BE2C (cell line): ENCODE measurements at regions not wholly inside any gene's neighbourhood (a gene's known extent, or its start where the extent isn't known, plus 50 kb on each side); places are given as distances from the start of the nearest gene placed in this dataset.
"Not testable (repeated sequence)": the region's sequence is repeated elsewhere in the genome, so short reads cannot be mapped to it uniquely, and the experiment has no call there.

Experiments
- DNase-seq: peaks from one replicate; pipeline ENCODE4 v3.0.0-alpha.2; 2020
- H3K27me3 ChIP-seq: fragments of 250-450 bp; sonication (Bioruptor Pico); 2 replicates; pipeline ENCODE4 v1.5.1; 2020; ENCODE audit warnings: mild to moderate bottlenecking
- H3K36me3 ChIP-seq: fragments of 250-450 bp; sonication (Bioruptor Pico); 2 replicates; pipeline ENCODE4 v1.5.1; 2020; ENCODE audit warnings: mild to moderate bottlenecking
- H3K4me1 ChIP-seq: fragments of 250-450 bp; sonication (Bioruptor Pico); 2 replicates; pipeline ENCODE4 v1.5.1; 2020
- H3K4me3 ChIP-seq: 2 replicates; pipeline ENCODE4 v1.5.1; 2011; ENCODE audit warnings: low read depth, low read length
- H3K9me3 ChIP-seq: fragments of 250-450 bp; sonication (Bioruptor Pico); 2 replicates; pipeline ENCODE4 v1.5.1; 2020
- TF ChIP-seq, protein P1 (sequence below): IDR thresholded peaks from 2 replicates; pipeline ENCODE4 v1.5.1; 2012; ENCODE audit warnings: mild to moderate bottlenecking, low read depth, low read length

DNA sequence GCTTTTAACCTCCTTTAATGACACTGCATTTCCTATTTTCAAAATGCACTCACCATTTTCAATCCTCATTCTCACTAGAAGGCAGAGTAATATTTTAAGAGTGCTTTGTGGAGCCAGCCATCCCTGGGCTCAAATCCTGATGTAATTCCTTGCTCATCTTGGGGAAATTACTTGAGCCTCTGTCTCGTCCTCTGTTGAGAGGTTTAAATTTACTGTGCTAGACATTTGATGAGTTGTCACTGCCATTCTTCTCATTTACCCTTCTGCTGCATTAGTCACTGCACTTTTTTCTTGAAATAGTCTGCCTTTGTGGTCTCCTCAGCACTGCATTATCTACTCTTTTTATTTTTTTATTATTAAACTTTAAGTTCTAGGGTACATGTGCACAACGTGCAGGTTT, 150.0 kb upstream of the HDDC2 start:
- Histone ChIP-seq H3K36me3 (no peaks in the 10 kb centered on the region), H3K4me3 (no peak overlapping the region), H3K27me3 (no peaks in the 10 kb centered on the region), H3K9me3 (no peaks in the 10 kb centered on the region; the same call in 1 of the 2 replicates), H3K4me1 (no peaks in the 10 kb centered on the region)
- TF ChIP-seq, protein P1, sequence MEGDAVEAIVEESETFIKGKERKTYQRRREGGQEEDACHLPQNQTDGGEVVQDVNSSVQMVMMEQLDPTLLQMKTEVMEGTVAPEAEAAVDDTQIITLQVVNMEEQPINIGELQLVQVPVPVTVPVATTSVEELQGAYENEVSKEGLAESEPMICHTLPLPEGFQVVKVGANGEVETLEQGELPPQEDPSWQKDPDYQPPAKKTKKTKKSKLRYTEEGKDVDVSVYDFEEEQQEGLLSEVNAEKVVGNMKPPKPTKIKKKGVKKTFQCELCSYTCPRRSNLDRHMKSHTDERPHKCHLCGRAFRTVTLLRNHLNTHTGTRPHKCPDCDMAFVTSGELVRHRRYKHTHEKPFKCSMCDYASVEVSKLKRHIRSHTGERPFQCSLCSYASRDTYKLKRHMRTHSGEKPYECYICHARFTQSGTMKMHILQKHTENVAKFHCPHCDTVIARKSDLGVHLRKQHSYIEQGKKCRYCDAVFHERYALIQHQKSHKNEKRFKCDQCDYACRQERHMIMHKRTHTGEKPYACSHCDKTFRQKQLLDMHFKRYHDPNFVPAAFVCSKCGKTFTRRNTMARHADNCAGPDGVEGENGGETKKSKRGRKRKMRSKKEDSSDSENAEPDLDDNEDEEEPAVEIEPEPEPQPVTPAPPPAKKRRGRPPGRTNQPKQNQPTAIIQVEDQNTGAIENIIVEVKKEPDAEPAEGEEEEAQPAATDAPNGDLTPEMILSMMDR = no peak
- DNase-seq = no peak

DNA sequence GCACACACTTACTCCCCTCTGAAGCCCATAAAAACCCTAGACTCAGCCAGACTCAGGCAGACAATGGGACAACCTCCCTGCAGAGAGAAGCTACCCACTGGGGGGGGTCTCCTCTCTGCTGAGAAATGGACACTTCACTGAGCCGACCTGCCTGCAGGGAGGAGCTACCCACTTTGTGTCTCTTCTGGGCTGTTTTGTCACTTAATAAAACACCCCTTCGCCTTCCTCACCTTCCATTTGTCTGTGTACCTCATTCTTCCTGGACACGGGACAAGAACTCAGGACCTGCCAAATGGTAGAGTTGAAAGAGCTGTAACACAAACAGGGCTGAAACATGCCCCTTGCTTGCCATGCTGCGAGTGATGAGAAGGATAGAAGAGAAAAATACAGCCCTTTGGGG, 151.7 kb upstream of the HDDC2 start:
- Histone ChIP-seq H3K36me3 (no peaks in the 10 kb centered on the region), H3K9me3 (no peaks in the 10 kb centered on the region; the same call in 1 of the 2 replicates), H3K4me3 (no peak overlapping the region), H3K4me1 (no peaks in the 10 kb centered on the region), H3K27me3 (no peaks in the 10 kb centered on the region)
- no peak for DNase-seq
- TF ChIP-seq, protein P1 = no peak

DNA sequence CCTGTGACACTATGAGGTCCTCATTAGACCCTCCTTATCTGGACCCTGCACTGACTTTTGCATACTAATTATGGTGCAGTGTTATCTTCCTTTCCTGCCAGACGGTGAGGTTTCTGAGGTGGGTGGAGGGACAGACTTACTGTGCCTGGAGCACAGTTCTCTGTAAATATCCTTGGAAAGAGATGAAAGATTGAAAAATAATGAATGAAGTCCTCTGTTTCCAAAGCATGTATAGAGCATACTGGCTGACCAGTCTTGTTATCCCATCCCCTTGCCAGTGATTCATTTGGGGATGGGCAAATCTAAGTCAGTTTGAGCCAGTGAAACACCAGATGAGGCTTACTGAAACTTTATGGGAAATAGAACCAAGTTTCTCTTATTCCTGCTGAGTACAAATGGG, 152.6 kb upstream of the HDDC2 start:
- Histone ChIP-seq H3K27me3 (no peaks in the 10 kb centered on the region), H3K4me1 (no peaks in the 10 kb centered on the region), H3K36me3 (no peaks in the 10 kb centered on the region), H3K9me3 (no peaks in the 10 kb centered on the region; the same call in 1 of the 2 replicates), H3K4me3 (no peak overlapping the region)
- DNase-seq = no peak
- TF ChIP-seq, protein P1 = no peak

DNA sequence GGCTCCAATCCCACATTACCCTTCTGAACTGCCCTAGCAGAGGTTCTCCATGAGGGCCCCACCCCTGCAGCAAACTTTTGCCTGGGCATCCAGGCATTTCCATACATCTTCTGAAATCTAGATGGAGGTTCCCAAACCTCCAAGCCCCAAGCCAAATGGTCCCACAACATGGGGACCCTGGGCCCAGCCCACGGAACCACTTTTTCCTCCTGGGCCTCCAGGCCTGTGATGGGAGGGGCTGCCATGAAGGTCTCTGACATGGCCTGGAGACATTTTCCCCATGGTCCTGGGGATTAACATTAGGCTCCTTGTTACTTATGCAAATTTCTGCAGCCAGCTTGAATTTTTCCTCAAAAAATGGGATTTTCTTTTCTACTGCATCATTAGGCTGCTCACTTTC, 156.7 kb upstream of the HDDC2 start:
- H3K4me3 ChIP-seq, H3K27me3 ChIP-seq, H3K9me3 ChIP-seq, H3K4me1 ChIP-seq, H3K36me3 ChIP-seq, DNase-seq: not testable (repeated sequence)

DNA sequence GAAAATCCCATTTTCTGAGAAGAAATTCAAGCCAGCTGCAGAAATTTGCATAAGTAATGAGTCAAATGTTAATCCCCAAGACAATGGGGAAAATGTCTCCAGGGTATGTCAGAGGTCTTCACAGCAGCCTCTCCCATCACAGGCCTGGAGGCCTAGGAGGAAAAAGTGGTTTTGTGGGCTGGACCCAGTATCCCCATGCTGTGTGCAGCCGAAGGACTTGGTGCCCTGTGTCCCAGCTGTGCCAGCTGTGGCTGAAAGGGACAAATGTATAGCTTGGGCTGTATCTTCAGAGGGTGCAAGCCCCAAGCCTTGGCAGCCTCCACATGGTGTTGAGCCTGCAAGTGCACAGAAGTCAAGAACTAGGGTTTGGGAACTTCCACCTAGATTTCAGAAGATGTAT, 163.6 kb upstream of the HDDC2 start:
- not testable (repeated sequence) for DNase-seq, H3K27me3 ChIP-seq, H3K4me3 ChIP-seq, H3K4me1 ChIP-seq, H3K36me3 ChIP-seq, H3K9me3 ChIP-seq

DNA sequence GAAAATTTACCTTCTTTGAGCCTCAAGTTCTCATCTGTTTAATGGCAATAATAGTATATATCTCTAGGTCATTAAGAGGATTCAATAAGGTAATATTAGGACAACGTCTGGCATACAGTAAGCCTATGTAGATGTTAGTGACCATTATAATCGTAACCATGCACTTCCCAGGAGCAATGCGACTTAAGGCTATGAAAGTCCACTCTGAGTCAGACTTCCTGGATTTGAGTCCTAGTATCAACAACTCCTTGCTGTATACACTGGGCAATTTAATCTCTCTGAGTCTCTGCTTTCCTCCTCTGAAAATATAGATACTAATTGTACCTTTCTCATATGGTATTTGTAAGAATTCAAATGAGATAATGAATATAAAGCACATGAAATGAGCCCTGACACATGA, 168.1 kb upstream of the HDDC2 start:
- no peaks in the 10 kb centered on the region for H3K4me1 ChIP-seq
- no peak for DNase-seq
- H3K9me3 ChIP-seq = no peaks in the 10 kb centered on the region
- H3K27me3 ChIP-seq = 0 out of 2 replicates have a peak, but pooled peaks cover 3% of the 10 kb centered on the region
- H3K4me3 ChIP-seq = no peak overlapping the region
- TF ChIP-seq, protein P1 = no peak
- no peaks in the 10 kb centered on the region for H3K36me3 ChIP-seq

DNA sequence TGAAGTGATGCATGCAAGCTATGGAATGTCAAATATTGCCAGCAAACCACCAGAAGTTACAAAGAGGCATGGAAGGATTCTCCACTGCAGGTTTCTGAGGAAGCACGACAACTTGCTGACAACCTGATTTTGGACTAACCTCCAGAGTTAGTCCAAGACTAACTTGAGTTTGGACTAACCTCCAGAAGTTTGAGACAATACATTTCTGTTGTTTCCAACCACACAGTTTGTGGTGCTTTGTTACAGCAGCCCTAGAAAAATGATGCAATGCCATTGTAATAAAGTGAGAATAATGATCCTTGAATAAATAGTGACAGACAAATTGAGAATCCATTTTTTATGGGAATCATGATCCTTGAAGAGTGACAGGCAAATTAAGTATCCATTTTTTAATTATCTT, 169.9 kb upstream of the HDDC2 start:
- TF ChIP-seq, protein P1 = no peak
- Histone ChIP-seq H3K4me1 (no peaks in the 10 kb centered on the region), H3K36me3 (no peaks in the 10 kb centered on the region), H3K27me3 (0 out of 2 replicates have a peak, but pooled peaks cover 3% of the 10 kb centered on the region), H3K9me3 (no peaks in the 10 kb centered on the region), H3K4me3 (no peak overlapping the region)
- DNase-seq = no peak
